ENCODE measurements at regions not wholly inside any gene's neighbourhood (a gene's known extent, or its start where the extent isn't known, plus 50 kb on each side); places are given as distances from the start of the nearest gene placed in this dataset.
"Not testable (repeated sequence)": the region's sequence is repeated elsewhere in the genome, so short reads cannot be mapped to it uniquely, and the experiment has no call there.

GRCh38 chr9:85792057-85792456 is 50.3 kb upstream of the AGTPBP1 start:
- not testable (repeated sequence) for DNase-seq (ENCODE audit: low read depth)

GRCh38 chr9:85802978-85803695 is 61.4 kb upstream of the AGTPBP1 start:
- DNase-seq (ENCODE audit: low read depth), result not testable (repeated sequence)

GRCh38 chr9:85804847-85805133 is 63.0 kb upstream of the AGTPBP1 start:
- not testable (repeated sequence) for DNase-seq (ENCODE audit: low read depth)

- DNase-seq (ENCODE audit: low read depth), result peak; percentile 16
Measured at GRCh38 chr9:85805134-85806005, 63.6 kb upstream of the AGTPBP1 start.

- DNase-seq (ENCODE audit: low read depth), result not testable (repeated sequence)
Measured at GRCh38 chr9:85808329-85808728, 66.6 kb upstream of the AGTPBP1 start.

GRCh38 chr9:85813388-85813787 is 71.6 kb upstream of the AGTPBP1 start:
- DNase-seq (ENCODE audit: low read depth), result not testable (repeated sequence)

GRCh38 chr9:85814800-85815199 is 73.0 kb upstream of the AGTPBP1 start:
- DNase-seq (ENCODE audit: low read depth), result not testable (repeated sequence)

GRCh38 chr9:85818971-85819370 is 77.2 kb upstream of the AGTPBP1 start:
- DNase-seq (ENCODE audit: low read depth), result not testable (repeated sequence)

- DNase-seq (ENCODE audit: low read depth), result not testable (repeated sequence)
Measured at GRCh38 chr9:85820598-85820997, 78.8 kb upstream of the AGTPBP1 start.

- DNase-seq (ENCODE audit: low read depth), result not testable (repeated sequence)
Measured at GRCh38 chr9:85824949-85825348, 83.2 kb upstream of the AGTPBP1 start.

GRCh38 chr9:85834591-85834990 is 92.8 kb upstream of the AGTPBP1 start:
- DNase-seq (ENCODE audit: low read depth), result not testable (repeated sequence)

GRCh38 chr9:85843949-85844348 is 97.0 kb upstream of the NAA35 start:
- DNase-seq (ENCODE audit: low read depth), result not testable (repeated sequence)

- not testable (repeated sequence) for DNase-seq (ENCODE audit: low read depth)
Measured at GRCh38 chr9:85847782-85848181, 93.2 kb upstream of the NAA35 start.

- DNase-seq (ENCODE audit: low read depth), result no peak
Measured at GRCh38 chr9:85858056-85858750, 82.7 kb upstream of the NAA35 start.

- no peak for DNase-seq (ENCODE audit: low read depth)
Measured at GRCh38 chr9:85859765-85860164, 81.2 kb upstream of the NAA35 start.

GRCh38 chr9:85861882-85862281 is 79.1 kb upstream of the NAA35 start:
- DNase-seq (ENCODE audit: low read depth), result not testable (repeated sequence)

- no peak for DNase-seq (ENCODE audit: low read depth)
Measured at GRCh38 chr9:85863875-85864274, 77.1 kb upstream of the NAA35 start.

GRCh38 chr9:85871008-85871407 is 69.9 kb upstream of the NAA35 start:
- no peak for DNase-seq (ENCODE audit: low read depth)

- DNase-seq (ENCODE audit: low read depth), result not testable (repeated sequence)
Measured at GRCh38 chr9:85871683-85872082, 69.3 kb upstream of the NAA35 start.

- DNase-seq (ENCODE audit: low read depth), result no peak
Measured at GRCh38 chr9:85872463-85872862, 68.5 kb upstream of the NAA35 start.

- no peak for DNase-seq (ENCODE audit: low read depth)
Measured at GRCh38 chr9:85876628-85877027, 64.3 kb upstream of the NAA35 start.

GRCh38 chr9:85878872-85879597 is 61.9 kb upstream of the NAA35 start:
- not testable (repeated sequence) for DNase-seq (ENCODE audit: low read depth)
